Mucosa of descending colon (tissue), 3 donors: ENCODE measurements at regions not wholly inside any gene's neighbourhood (a gene's known extent, or its start where the extent isn't known, plus 50 kb on each side); places are given as distances from the start of the nearest gene placed in this dataset.
A peak's percentile ranks its signal among the peaks of the same experiment; 100 is the strongest.

Source experiments
- ATAC-seq: fragments of 200-7000 bp; cut with Tn5 transposase; one replicate; pipeline ENCODE4 v1.9.1; 2020; ENCODE audit warnings: mild to moderate bottlenecking, moderate library complexity
- DNase-seq, 3 donors: peaks; one replicate each; pipeline ENCODE4 v3.0.0-alpha.2; 2020
- H3K36me3 ChIP-seq: fragments of 200-600 bp; one replicate; pipeline ENCODE4 v1.8.0; 2021; ENCODE audit warnings: low read depth, mild to moderate bottlenecking
- H3K4me1 ChIP-seq: fragments of 200-600 bp; one replicate; pipeline ENCODE4 v1.8.0; 2021; ENCODE audit warnings: low read depth, mild to moderate bottlenecking
- H3K4me3 ChIP-seq: fragments of 200-600 bp; one replicate; pipeline ENCODE4 v1.8.0; 2021; ENCODE audit warnings: mild to moderate bottlenecking
- H3K9me3 ChIP-seq: fragments of 200-600 bp; one replicate; pipeline ENCODE4 v1.8.0; 2021; ENCODE audit warnings: mild to moderate bottlenecking
- CTCF ChIP-seq: fragments of 200-600 bp; IDR thresholded peaks from one replicate; pipeline ENCODE4 v1.8.0; 2022; ENCODE audit warnings: antibody characterized with exemption, mild to moderate bottlenecking
- intact Hi-C, 2 donors: fragments of 100-400 bp; cut with DNase I in 1 of 2; cut with micrococcal nuclease in 1 of 2; formaldehyde crosslinking; loops; one replicate each; pipeline versions ENCODE4 v1.11.0 to v1.11.1; 2022; cut with DNase I, micrococcal nuclease
- donor health status: DM: no; HTN: no; CAD: no; lungs with moderate emphysema.
- donor health status: DM: no; HTN: no; CAD: no.
- donor health status: DM: no; HTN: yes; CAD: no.

GRCh38 chr11:28615542-28615941 lies 507.4 kb downstream of the METTL15 start:
- ATAC-seq, result no peak
- H3K9me3 ChIP-seq, result no peaks in the 10 kb centered on the region

GRCh38 chr11:28606930-28607329 lies 498.7 kb downstream of the METTL15 start:
- no peaks in the 10 kb centered on the region for H3K4me1 ChIP-seq
- intact Hi-C loops, result no loop called here
- TF ChIP-seq CTCF, result no peak
- peak in 1 of 3 donors; percentile 29 for DNase-seq
- H3K9me3 ChIP-seq, result no peaks in the 10 kb centered on the region
- no peak for ATAC-seq
- H3K4me3 ChIP-seq, result no peak overlapping the region
- no peaks in the 10 kb centered on the region for H3K36me3 ChIP-seq

More at GRCh38 chr11:28615542-28615941, 507.4 kb downstream of the METTL15 start:
- Histone ChIP-seq H3K4me1 (no peaks in the 10 kb centered on the region), H3K36me3 (no peaks in the 10 kb centered on the region), H3K4me3 (no peak overlapping the region)
- no peak for TF ChIP-seq CTCF
- DNase-seq, result no peak
- intact Hi-C loops, result no loop called here

- no peak for TF ChIP-seq CTCF
- no peaks in the 10 kb centered on the region for H3K9me3 ChIP-seq
- ATAC-seq, result no peak
- H3K4me1 ChIP-seq, result no peaks in the 10 kb centered on the region
- DNase-seq, result no peak
- H3K4me3 ChIP-seq, result no peak overlapping the region
- no peaks in the 10 kb centered on the region for H3K36me3 ChIP-seq
- intact Hi-C loops, result no loop called here
Measured at GRCh38 chr11:28599656-28600055, 491.5 kb downstream of the METTL15 start.

- Histone ChIP-seq H3K4me3 (no peak overlapping the region), H3K4me1 (no peaks in the 10 kb centered on the region), H3K36me3 (no peaks in the 10 kb centered on the region), H3K9me3 (no peaks in the 10 kb centered on the region)
- DNase-seq (no peak), ATAC-seq (no peak)
- intact Hi-C loops, result no loop called here
- TF ChIP-seq CTCF, result no peak
Measured at GRCh38 chr11:28598531-28598930, 490.3 kb downstream of the METTL15 start.

GRCh38 chr11:28596816-28597215 lies 488.6 kb downstream of the METTL15 start:
- Histone ChIP-seq H3K9me3 (no peaks in the 10 kb centered on the region), H3K4me1 (no peaks in the 10 kb centered on the region), H3K36me3 (no peaks in the 10 kb centered on the region), H3K4me3 (no peak overlapping the region)
- ATAC-seq (no peak), DNase-seq (no peak)
- intact Hi-C loops, result no loop called here
- no peak for TF ChIP-seq CTCF

GRCh38 chr11:28592141-28592540 lies 484.0 kb downstream of the METTL15 start:
- Histone ChIP-seq H3K36me3 (no peaks in the 10 kb centered on the region), H3K4me3 (no peak overlapping the region), H3K4me1 (no peaks in the 10 kb centered on the region), H3K9me3 (no peaks in the 10 kb centered on the region)
- ATAC-seq, result no peak
- DNase-seq, result no peak
- no peak for TF ChIP-seq CTCF
- intact Hi-C loops, result no loop called here
